GM12873 (cell line): ENCODE measurements at regions not wholly inside any gene's neighbourhood (a gene's known extent, or its start where the extent isn't known, plus 50 kb on each side); places are given as distances from the start of the nearest gene placed in this dataset.

Experiments used
- CTCF ChIP-seq: IDR thresholded peaks from 2 replicates; pipeline ENCODE4 v1.5.1; 2012; ENCODE audit warnings: low read depth, mild to moderate bottlenecking, moderate library complexity, low read length, control low read depth; ENCODE audit not compliant: insufficient read depth; ENCODE audit errors: missing control alignments

- TF ChIP-seq CTCF: no peak
Observed at GRCh38 chr2:6071519-6071918, 379.3 kb downstream of the SOX11 start.

GRCh38 chr2:6072276-6072675 lies 380.1 kb downstream of the SOX11 start:
- no peak for TF ChIP-seq CTCF

DNA sequence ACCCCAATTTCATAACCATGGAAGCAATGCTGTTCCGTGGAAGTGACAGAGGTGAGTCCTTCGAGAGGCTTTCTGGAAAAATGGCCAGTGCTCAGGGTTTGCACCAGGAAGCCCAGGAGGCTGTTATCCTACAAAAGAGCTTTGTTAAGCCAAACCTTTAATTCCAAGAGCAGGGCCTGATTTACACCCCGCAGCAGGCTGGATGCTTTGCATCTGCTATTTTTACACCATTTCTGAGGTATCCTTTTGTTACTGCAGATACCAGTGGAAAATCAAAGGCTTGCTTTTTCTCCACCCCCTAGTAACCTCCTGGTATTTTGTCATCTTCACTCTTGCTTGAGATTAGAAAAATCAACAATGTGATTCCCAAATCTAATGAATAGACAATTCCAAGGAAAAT lies 380.6 kb downstream of the SOX11 start:
- no peak for TF ChIP-seq CTCF

DNA sequence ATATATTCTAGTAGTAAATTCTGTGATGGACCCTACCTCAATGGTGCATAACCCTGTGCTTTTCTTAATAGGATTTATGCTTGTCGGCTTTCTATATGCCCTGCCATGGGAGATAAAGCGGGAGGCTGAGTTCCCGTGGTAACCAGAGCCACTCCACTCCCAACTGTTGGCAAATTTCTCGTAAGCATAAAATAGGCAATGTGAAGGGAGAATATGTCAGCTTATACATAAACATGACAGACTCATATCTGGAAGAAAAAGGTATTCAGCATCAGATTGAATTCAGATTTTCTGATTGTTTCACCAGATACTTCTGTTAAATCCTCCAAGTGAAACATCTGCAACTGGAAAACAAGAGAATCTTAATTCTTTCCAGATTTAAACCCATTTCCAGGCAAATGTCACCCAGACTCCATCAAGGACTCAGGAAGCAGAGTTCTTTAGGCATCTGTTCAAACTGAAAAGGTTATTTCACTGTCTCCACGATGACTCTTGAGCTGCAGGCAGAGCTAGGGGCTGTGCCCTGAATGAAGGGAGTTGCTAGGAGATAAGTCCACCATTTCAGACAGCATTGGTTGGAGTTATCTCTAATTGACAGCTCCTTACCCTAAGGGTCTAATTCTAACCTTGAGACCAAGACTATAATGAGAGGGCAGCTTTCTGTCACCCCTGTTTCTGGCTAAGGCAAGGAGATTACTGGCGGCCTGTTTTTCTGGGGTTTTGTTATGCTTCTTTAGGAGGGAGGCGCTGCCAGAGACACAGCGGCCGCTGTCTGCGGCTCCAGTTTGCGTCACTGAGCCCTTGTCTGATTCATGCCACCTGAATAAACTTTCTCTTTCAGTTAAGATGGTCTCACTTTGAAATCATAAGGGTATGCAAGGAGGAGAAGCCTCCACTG lies 381.3 kb downstream of the SOX11 start:
- TF ChIP-seq CTCF: no peak

DNA sequence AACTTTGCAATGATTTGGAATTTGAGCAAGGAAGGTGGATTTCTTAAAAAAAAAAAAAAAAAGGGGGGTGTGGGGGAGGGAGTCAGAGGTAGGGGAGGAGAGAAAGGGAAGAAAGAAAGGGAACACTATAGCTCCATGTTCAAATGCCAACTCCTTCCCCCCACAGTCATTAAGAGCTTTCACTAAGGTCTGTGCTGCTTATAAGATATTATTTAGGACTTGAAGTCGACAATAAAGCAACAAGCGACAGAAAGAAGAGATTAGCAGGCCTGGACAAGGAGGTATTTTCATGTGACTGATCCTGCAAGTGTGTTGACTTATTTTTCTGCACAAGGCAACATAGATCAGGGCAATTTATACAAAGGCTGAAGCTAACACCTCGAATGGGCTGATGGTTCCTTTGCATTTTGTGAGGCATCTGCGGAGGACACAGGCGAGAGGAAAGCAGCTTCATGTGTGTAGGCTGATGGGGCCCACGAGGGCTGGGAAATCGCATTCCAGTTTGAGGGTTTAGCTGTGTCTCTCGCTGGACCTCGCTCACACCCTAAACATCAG lies 382.0 kb downstream of the SOX11 start:
- TF ChIP-seq CTCF: no peak

- TF ChIP-seq CTCF: no peak
Observed at GRCh38 chr2:6077585-6077984, 385.4 kb downstream of the SOX11 start.

GRCh38 chr2:6078414-6078813 lies 386.2 kb downstream of the SOX11 start:
- no peak for TF ChIP-seq CTCF
